SU-DHL-6 (cell line): ENCODE measurements at regions not wholly inside any gene's neighbourhood (a gene's known extent, or its start where the extent isn't known, plus 50 kb on each side); places are given as distances from the start of the nearest gene placed in this dataset.

Source experiments
- EZH2phosphoT487 ChIP-seq: fragments of 200-600 bp; sonication (generic), shearing (Covaris generic); conservative IDR thresholded peaks from 2 replicates; pipeline ENCODE4 v1.6.1; 2018; ENCODE audit warnings: mild to moderate bottlenecking, antibody characterized with exemption, low read length, moderate library complexity, mixed read lengths
- TF ChIP-seq, protein P1 (sequence below): fragments of 200-600 bp; sonication (generic); IDR thresholded peaks from one replicate; pipeline ENCODE4 v1.5.1; 2017; ENCODE audit warnings: antibody characterized with exemption, mild to moderate bottlenecking, low read length, moderate library complexity; ENCODE audit not compliant: insufficient read depth, poor library complexity, severe bottlenecking

DNA sequence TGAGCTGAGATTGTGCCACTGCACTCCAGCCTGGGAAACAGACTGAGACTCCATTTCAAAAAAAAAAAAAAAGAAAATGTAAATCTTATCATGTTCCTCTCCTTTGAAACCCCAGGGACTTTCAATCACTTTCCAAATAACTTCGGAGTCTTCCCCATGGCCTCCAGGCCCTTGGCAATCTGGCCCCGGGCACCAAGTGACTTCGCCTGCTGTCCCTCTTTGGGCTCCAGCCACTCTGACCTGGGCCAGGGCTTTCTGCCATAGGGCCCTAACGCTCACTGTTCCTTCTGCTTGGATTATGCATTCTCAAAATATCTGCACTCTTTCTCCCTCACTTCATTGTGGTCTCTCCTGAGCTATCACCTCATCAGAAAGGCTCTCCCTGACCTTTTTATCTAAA lies 260.9 kb downstream of the KLF13 start:
- TF ChIP-seq, protein P1, sequence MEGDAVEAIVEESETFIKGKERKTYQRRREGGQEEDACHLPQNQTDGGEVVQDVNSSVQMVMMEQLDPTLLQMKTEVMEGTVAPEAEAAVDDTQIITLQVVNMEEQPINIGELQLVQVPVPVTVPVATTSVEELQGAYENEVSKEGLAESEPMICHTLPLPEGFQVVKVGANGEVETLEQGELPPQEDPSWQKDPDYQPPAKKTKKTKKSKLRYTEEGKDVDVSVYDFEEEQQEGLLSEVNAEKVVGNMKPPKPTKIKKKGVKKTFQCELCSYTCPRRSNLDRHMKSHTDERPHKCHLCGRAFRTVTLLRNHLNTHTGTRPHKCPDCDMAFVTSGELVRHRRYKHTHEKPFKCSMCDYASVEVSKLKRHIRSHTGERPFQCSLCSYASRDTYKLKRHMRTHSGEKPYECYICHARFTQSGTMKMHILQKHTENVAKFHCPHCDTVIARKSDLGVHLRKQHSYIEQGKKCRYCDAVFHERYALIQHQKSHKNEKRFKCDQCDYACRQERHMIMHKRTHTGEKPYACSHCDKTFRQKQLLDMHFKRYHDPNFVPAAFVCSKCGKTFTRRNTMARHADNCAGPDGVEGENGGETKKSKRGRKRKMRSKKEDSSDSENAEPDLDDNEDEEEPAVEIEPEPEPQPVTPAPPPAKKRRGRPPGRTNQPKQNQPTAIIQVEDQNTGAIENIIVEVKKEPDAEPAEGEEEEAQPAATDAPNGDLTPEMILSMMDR: no peak
- no peak for TF ChIP-seq EZH2phosphoT487
